GM21619 (cell line): ENCODE measurements at regions not wholly inside any gene's neighbourhood (a gene's known extent, or its start where the extent isn't known, plus 50 kb on each side); places are given as distances from the start of the nearest gene placed in this dataset.

ENCODE experiments used
- ATAC-seq: cut with Tn5 transposase; IDR thresholded peaks from one replicate; pipeline ENCODE4 v1.9.1; 2021; ENCODE audit not compliant: unreplicated experiment

DNA sequence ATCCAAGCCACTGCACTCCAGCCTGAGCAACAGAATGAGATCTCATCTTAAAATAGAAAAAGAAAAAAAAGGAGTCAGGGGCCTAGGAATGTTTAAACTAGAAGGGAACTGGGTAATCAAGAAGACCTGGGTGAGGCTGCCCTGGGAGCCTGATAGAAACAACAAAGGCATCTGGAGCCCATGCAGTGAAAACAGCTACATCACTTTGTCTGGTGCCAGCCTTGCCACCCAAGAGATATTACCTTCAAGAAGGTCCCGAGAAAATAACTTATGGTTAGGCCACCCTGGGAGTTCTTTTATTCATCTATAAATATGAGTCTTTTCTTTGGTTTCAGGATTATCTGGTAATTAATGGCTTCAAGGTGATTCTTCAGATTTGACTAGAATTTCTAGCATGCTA lies 412.1 kb downstream of the METTL15 start:
- no peak for ATAC-seq

DNA sequence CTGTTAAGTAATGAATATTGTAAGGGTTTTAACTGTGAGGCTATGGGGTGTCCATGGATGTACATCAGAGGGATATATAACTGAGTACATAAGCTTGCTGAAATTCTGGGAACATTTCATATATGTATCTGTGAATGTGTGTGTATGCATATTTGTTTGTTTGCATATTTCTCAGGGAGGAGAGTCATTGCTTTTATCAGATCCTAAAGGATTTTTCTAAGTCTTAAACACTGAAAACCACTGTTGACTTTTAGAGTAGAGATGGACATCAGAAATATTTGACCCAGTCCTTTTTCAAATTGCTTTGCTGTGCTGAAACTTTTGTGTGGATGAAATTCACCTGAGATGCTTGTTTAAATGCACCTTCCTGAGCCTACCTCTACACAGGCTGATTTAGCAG lies 410.6 kb downstream of the METTL15 start:
- no peak for ATAC-seq

DNA sequence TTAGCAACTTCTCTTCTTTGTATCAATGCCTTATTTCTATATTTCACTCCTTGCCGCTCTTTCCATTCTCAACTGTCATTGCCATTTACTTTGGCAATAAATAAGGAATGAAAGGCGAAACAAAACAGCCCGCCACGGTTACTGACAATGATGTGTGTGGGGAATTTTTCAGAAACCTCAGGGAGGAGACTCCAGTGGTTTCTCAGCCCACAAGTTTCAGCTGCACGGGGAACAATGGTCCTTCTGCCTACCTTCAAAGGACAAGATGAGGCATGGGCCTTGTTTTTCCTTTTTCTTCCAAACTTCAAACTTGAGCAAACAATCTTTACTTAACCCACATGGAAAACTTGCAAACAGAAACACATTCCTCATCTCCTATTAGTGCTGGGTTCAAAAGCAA lies 409.4 kb downstream of the METTL15 start:
- ATAC-seq, result no peak

DNA sequence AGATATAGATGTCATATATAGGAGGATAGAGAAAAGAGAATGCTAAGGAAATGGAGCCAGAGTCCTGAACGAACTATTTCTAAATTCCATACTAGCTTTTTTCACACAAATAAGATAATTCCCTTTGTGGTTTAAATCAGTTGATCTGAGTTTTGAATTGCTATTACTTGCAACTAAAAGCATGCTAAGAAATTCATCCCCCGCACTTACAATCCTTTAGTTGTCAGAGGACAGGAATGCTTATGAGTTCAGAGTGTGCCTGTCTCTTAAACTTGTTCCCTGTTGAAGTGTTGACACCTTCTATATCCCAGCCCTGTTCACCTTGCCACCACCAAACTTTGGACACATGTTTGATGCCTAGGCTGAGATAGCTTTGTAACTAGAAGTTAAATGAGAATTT lies 406.2 kb downstream of the METTL15 start:
- no peak for ATAC-seq

DNA sequence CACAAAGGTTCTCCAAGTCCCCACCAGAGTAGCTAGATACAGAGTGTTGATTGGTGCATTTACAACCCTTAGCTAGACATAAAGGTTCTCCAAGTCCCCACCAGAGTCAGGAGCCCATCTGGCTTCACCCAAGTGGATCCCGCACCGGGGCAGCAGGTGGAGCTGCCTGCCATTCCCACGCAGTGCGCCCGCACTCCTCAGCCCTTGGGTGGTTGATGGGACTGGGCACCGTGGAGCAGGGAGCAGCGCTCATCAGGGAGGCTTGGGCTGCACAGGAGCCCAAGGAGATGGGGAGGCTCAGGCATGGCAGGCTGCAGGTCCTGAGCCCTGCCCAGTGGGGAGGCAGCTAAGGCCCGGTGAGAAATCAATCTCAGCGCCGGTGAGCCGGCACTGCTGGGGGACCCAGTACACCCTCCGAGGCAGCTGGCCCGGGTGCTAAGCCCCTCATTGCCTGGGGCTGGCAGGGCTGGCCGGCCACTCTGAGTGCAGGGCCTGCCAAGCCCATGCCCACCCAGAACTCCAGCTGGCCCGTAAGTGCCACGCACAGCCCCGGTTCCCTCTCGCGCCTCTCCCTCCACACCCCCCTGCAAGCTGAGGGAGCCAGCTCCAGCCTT lies 404.1 kb downstream of the METTL15 start:
- no peak for ATAC-seq

DNA sequence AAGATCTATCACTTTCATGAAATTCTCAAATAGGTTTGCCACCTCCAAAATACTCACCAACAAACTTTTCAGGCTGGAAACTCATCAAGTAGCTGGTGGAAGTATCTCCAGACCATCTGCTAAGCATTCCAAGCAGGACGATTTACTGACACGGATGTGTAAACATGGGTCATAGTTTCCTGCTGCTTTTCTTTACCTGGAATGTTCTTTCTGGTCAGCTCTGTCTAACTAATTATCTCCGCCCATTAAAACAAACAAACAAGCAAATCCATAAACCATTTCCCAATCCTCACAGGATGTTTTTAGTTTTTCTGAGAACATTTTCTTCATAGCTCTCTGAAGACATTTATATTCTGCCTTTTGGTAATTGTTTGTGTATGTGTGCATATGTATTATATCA lies 397.0 kb downstream of the METTL15 start:
- ATAC-seq, result no peak

DNA sequence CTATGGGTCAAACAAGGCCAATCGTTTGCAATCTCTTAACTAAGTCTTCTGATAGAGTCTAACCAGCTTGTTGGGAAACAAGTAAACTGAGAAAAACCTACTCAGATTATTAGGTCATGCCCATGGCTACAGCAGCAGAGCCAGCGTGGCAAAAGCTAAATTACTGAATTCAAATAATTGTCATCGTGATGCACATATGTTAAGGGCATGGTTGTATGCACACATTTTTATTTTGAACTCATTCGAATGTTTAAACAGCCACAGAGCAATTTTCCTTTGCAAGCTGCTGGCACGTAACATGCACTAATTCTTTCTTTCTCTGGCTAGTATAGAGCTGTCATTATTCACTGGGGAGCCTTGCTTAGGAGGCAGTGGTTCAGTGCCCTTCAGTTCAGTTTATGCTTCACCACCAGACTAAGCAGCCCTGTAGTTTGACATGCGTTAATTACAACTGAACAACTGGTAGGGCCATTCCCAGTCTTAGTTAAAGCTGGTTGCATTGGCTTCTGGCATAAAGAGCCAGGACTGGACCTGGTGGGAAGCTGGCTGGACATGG lies 396.4 kb downstream of the METTL15 start:
- ATAC-seq, result no peak

DNA sequence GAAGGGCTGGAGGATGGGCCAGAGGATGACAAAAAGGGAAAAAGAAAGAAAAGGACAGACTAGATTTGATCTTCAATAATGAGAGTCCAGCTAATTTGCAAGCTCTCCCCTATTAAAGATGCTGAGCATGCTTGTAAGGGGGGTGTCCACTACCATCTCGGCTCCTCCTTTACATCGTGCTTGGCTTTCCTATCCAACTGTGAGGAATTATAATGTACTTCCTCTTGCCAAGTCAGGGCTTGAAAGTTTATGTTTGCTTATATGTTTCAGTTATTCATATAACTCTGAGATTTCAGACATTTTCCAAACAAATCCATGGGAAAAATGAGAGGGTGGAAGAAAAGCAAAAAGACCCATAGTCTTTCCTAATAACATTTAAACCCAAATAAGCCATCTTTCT lies 387.1 kb downstream of the METTL15 start:
- ATAC-seq, result no peak

DNA sequence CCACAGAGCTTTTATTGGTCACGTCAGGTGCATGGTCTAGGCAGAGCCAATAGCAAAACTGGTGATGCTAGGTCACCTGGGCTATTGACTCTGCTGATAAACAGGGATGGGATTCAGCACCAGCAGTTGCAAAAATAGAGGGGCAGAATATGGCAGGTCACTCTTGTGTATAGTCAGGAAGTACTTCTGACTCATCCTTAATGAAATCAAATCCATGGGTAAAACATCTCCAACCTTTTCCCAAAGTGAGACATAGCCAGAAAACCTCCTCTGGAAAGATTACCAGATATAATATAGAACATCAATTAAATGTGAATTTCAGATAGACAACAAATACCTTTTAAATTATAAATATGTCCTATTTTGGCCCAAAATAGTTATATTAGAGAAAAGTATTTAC lies 383.2 kb downstream of the METTL15 start:
- ATAC-seq, result no peak

DNA sequence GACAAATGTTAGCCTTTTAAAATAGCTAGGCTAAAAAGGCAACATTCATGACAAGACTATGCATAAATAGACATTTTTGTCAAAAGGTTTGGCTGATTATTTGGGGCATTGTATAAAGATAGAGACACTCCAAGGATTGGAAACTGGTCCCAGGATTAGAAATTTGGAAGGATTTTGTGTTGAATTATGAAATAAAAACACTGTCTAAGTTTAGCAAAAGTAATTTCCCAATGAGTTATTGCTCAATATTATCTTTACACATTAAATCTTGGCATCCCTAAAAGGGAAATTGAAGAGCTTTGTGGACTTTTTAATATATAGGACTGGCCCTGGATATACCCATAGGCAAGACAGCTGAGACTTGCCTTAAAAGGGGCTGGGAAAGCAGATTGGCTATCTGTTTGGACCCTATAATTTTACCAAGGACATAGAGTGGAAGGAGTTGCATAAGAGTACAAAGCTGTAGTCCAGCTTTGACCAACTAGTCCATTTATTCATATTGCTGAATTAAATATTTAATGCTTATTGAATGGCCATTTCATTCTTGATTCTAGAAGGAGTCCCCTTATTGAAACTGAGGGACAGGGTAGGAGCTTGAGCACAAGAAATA lies 382.7 kb downstream of the METTL15 start:
- no peak for ATAC-seq

DNA sequence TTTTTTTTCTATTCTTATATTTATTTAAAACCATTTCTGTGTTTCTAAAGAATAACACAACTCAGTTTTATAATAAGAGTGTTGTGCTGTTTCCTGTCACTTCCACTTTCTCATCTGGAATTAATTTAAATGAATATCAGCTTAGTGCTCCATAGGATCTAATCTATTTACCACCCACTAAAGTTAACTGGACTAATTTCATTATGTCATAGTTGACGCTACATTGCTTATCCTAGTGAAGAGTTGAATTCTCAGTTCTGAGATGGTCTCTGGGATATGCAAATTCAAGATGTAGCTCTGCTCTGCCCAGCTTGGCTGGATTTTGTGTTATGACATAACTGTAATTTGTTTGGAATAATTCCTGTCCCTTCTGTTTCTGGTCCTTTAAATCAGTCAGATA lies 380.1 kb downstream of the METTL15 start:
- ATAC-seq, result no peak

DNA sequence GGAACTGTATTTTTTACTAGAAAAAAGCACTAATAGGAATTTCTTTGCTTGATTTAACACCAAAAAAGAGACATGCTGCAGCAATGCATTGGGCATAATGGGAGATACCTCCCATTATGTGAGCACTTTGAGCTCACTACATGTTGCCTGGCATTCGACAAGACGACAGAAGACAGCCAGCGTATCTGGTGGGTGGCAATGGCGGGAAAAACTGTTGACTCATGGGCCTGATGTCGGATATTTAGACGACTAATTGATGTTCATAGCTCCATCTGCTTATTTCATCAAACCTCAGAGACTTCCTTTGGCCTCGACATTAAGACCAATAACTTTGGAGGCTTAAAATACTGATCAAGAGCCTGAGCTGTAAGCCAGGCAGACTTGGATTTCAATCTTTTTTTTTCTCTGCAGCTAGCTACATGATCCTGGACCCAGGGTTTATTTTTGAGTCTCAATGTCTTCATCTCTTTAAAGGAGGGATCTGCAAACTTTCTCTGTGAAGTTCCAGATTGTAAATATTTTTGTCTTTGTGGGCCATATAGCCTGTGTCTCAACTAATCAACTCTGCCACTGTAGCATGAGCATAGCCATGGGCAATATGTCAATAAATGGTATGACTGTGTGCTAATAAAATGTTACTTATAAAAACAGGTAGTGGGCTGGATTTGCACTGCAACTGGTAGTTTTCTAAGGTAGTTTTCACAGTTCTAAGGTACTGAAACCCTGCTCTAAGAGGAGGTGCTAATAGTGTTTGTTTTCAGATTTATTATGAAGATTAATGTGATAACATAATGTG lies 375.1 kb downstream of the METTL15 start:
- no peak for ATAC-seq

DNA sequence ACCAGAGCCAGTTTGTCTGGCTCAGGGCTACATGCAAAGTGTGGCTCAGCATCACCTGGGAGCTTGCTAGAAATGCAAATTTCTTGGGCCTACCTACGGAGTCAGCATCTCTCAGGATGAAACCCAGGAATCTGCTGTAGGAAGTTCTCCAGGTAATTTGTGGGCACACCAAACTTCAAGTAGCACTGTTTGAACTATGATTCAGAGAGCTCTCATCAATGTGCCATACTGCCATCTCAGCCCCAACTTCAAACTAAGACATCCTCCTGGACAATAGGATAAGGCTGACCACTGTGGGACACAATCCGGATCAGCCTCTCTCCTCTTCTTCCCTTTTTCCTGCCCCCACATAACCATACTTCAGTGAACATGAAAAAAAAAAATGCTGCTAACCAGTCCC lies 374.5 kb downstream of the METTL15 start:
- ATAC-seq, result no peak

DNA sequence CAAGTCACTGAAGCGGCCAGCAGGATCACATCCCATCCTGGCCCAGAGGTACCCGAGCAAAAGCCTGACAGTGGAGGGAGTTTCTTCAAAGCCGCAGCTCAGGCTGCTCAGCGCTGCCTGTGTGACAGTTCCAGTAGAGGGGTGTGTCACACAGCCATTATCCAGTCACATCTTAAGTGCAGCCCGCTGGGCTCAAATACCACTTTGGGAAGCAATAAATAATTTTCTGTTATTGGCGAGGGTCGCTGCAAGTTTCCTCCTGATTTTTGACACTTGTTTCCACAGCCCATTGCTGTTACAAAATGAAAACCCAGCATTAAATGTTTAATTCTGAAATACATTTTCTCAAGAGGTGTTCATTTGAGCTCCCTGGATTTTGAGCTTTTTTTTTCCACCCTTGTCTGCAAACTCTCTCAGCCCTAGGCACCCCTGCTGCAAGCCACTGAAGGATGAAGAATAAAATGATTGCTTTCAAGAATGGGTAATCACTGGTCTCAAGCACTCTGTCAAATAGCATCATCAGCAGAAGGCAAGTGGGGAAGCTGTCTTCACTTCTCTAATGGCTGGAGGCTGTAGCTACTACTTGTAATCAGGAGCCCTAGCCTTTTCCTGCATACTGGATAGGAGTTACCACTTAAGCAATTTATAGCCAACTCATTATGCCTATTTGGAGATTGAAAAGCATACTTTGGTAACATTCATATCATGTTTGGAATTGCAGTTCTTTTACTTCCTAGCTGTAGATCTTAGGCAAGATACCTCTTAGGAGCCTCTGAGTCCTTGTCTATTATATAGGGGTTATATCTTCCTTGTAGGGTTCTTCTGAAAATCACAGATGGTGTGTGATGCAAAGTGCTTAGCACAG lies 373.7 kb downstream of the METTL15 start:
- no peak for ATAC-seq

DNA sequence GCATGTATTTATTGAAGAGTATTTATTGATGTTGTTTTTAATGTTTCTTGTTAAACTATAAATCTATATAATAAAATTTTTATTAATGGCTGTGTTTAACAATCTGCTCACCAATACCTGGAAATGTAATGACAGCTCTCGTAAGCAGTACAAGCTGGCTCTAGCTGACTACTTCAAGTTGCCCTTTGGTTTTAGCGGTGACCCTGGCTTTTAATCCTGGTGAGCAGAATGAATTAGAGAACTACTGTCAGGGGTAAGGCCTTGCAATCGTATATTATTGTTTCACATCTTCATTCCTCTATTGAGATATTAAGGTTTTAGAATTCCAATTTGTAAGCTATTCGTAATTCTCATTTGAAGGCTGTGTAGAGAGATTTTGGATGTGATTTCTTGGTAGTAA lies 372.2 kb downstream of the METTL15 start:
- no peak for ATAC-seq

DNA sequence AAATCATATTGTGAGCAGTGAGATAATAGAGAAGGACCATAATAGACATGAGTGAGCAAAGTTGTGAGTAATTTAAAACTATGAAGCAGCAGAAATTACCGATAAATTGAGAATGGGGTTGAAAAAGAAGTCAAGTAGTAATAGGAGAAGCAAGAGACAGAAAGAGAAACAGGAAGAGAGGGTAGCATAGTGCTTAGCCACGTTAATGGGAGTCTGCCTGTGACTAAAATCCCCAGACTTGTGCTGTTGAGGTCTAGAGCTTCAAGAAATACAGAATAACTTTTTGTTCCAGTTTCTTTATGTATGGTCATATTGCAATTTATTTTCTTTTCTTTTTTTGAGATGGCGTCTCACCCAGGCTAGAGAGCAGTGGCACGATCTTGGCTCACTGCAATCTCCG lies 368.7 kb downstream of the METTL15 start:
- no peak for ATAC-seq

DNA sequence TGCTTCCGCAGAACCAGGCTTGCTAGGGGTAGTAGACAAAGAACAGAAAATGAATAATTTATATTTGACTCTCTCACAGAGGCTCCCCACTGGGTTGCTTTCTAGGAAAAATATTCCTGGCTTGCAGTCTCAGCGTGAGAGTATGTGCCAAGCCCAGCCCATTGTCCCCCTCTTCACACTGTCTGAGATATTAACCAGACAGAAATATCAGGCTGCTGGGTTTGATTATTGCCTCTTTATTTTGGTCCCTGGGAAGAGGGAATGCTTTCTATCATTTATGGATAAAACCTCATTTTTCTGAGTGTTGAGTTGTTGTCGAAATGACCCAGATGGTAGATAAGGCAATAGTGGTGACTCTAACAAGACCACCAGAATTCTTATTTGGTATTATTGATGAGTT lies 367.9 kb downstream of the METTL15 start:
- no peak for ATAC-seq

DNA sequence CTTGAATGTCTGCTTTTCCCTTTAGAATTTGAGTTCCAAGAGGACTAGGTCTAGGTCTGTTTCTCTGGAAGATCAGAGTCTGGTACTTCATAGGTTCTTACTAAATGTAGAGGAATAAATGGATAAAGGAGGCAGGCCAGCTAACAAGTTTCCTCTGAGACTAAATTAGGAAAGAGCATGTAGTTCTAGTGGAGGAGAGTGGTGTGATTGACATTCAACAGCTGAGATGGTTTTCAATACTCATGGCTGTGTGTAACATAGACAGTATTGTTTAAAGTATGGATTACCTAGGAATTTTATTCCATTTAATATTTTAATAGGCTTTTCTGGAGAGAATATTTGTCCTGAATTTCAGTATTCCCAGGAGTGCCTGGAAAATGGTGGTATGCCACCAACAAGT lies 364.7 kb downstream of the METTL15 start:
- ATAC-seq, result no peak

DNA sequence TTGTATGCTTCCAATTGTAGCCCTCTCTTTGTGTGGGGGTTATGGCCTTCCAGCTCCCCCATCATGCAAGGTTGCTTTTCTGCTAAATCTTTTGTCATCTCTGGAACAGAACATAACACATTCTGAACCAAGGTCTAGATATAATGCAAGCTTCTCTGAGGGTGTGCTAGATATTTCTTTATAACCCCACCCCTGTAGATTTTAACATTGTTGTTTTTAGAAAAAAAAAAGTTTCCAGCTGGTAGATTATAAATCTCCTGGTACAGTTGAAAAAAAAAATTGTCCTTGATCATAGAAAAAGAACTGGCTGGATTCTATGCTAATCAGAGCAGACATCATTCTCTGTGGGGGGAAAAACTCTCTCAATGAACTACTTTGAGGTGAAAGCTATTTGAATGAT lies 363.3 kb downstream of the METTL15 start:
- no peak for ATAC-seq

DNA sequence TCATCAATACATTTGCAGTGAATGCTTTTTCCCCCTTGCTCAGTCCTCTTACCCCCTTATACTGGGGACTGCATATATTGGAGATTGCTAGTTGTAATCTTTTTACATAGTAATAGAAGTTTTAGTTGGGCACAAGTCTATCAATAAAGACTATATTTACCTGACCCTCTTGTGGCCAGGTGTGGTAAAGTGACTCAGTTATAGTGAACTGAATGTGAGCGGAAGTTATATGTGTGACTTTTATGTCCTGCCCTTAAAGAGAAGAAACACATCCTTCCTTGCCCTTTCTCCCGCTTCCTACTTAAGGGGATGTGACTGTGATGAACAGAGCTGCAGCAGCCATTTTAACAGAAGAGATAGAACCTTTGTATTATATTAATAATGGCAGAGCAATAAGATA lies 362.0 kb downstream of the METTL15 start:
- ATAC-seq, result no peak

DNA sequence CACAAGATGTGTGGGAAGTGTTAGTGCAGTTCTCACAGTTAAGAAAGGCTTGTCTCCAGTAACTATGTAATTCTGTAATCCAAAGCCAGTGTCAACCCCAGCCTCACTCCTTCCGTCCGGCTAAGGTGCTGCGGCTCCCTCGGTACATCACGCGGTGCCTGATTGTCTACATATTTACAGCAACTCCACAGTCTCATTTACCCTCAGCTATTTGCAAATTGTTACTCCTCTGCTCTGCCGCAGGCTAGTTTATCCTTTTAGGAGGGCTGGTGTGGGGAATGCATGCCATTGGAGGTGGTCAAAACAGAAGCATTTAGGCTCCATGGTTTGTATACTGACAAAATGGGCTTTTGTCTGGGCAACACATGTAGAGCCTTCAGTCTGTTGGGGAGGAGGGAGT lies 358.3 kb downstream of the METTL15 start:
- no peak for ATAC-seq
